ENCODE measurements at regions not wholly inside any gene's neighbourhood (a gene's known extent, or its start where the extent isn't known, plus 50 kb on each side); places are given as distances from the start of the nearest gene placed in this dataset.
A peak's percentile ranks its signal among the peaks of the same experiment; 100 is the strongest.

DNA sequence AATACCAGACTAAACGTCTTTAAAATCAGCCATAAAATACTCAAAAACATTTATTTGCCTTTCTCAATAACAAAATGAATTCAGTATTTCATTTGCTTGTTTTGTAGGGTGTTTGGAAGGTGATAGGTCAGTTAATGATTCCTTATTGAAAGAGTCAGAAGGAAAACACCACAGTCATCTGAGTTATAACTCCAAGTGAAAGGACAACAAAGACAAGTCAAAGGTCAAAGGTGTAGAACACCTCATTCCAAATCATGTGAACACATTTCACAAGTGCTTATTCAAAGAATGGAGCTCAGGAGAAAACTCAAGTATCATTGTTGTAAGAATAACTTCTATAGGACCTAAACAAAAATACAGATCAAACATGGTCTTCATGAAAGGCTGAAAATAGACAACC is 318.6 kb upstream of the PHF14 start:
- no peak for DNase-seq (ENCODE audit: low spot score)
- intact Hi-C loops (cut with DNase I): no loop called here

- intact Hi-C loops (cut with DNase I): no loop called here
- DNase-seq (ENCODE audit: low spot score): no peak
Measured at GRCh38 chr7:10657201-10657600, 316.5 kb upstream of the PHF14 start.

DNA sequence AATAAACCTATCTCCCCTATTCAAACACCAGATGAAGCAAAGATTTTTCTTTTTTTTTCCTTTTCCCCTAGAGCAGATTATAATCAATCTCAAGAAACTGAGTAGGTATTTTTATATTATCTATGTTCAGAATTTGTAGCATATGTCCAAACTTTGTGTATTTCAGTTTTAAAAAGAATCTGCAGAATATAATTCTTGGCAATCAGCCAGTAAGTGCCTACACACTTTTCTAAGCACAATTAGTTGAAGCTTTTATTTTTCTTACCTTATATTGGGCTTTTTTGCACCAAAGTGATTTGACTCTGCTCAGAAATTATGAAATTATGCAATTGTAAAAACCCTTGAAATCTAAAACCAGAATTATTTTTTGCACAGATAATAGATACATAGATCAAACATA is 315.8 kb upstream of the PHF14 start:
- DNase-seq (ENCODE audit: low spot score): no peak
- intact Hi-C loops (cut with DNase I): no loop called here

DNA sequence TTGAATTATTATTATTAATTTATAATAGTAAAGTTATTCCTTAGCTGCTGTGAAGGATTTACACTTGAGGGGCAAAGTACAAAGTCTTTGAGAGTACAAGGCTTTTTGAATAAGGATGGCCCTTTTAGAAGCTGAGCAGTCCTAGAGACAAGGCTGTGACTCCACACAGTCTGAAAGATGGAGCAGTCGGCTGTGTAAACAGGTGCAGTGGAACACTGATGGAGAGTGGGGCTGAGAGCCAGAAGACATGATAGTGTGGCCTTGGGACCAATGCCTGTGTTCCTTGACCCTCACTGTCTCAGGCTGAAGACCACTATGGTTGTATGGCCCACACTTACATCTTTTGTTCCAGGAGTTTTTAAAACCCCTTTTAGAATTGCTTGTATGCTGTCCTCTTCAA is 311.2 kb upstream of the PHF14 start:
- no peak for DNase-seq (ENCODE audit: low spot score)
- intact Hi-C loops (cut with DNase I): no loop called here

- intact Hi-C loops (cut with DNase I): no loop called here
- DNase-seq (ENCODE audit: low spot score): no peak
Measured at GRCh38 chr7:10662982-10663884, 310.4 kb upstream of the PHF14 start.

DNA sequence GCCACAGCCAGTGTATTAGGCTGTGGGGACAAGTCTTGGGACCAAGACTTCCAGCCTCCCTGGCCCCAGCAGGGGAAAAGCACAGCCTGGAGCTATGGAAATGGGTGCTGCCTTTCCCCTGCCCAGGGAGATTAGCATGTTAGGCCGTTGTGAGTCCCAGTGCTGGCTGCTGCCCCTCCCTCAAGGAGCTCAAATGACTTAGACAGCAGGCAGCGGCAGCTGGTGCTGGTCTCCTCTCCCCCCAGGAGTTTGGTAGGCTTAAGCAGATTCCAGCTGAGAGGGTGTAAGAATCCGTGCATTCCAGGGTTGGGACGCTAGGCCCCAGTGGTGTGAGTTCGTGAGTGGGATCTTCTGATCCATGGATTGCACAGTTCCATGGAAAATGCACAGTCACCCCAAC is 301.5 kb upstream of the PHF14 start:
- no peak for DNase-seq (ENCODE audit: low spot score)
- intact Hi-C loops (cut with DNase I): no loop called here

GRCh38 chr7:10677211-10677610 is 296.5 kb upstream of the PHF14 start:
- no peak for DNase-seq (ENCODE audit: low spot score)
- intact Hi-C loops (cut with DNase I): no loop called here

DNA sequence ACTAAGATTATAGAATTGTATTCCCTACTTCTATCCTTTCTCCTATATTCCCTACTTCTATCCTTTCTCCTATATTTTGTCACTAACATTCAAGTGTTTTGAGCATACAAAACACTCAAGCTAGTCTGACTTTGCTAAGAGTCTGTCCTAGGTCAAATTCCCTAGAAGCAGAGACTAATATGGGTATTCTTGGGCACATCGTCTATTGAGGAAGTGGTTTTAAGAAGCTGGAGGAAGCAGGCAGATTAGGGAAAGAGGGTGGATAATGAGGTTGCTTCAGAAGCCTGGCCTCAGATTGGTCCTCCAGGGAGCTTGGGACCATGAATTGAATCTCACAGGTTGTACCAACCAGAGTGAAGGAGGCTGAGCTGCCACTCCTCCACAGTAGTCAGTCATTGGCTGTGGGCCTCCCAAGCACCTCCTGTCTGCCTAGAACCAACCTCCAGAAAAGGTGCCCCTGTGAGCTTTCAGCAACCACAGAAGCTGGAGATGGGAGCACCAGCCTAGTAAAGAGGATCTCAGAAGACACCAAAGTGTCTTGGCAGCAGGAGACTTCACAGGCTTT is 295.9 kb upstream of the PHF14 start:
- intact Hi-C loops (cut with DNase I): no loop called here
- no peak for DNase-seq (ENCODE audit: low spot score)

- no peak for DNase-seq (ENCODE audit: low spot score)
- intact Hi-C loops (cut with DNase I): no loop called here
Measured at GRCh38 chr7:10684606-10685005, 289.1 kb upstream of the PHF14 start.

DNA sequence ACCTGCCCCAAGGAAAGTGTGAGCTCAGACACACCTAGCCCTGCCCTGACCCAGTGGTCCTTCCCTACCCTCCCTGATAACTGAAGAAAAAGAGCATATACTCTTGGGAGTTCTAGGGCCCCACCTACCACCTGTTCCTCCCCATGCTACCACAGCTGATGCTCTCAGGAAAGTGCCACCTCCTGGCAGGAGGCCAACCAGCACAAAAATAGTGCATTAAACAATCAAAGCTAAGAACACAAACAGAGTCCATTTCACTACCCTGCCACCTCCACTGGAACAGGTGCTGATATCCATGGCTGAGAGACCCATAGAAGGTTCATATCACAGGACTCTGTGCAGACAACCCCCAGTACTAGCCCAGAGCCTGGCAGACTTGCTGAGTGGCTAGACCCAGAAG is 288.6 kb upstream of the PHF14 start:
- intact Hi-C loops (cut with DNase I): no loop called here
- DNase-seq (ENCODE audit: low spot score): no peak

GRCh38 chr7:10688544-10688943 is 285.1 kb upstream of the PHF14 start:
- intact Hi-C loops (cut with DNase I): no loop called here

GRCh38 chr7:10696064-10696463 is 277.6 kb upstream of the PHF14 start:
- no peak for DNase-seq (ENCODE audit: low spot score)
- intact Hi-C loops (cut with DNase I): no loop called here

More at GRCh38 chr7:10688544-10688943, 285.1 kb upstream of the PHF14 start:
- DNase-seq (ENCODE audit: low spot score): no peak

- DNase-seq (ENCODE audit: low spot score): no peak
- intact Hi-C loops (cut with DNase I): no loop called here
Measured at GRCh38 chr7:10703059-10703458, 270.6 kb upstream of the PHF14 start.

DNA sequence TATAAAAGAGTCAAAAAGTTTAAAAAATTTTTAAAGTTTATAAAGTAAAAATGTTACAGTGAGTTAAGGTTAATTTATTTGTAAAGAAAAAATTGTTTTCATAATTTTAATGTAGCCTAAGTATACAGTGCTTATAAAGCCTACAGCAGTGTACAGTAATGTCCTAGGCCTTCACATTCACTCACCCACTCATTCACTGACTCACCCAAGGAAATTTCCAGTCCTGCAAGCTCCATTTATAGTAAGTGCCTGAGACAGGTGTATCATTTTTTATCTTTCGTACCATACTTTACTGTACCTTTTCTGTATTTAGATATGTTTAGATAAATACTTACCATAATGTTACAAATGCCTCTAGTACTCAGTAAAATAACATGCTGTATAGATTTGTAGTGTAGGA is 269.7 kb upstream of the PHF14 start:
- intact Hi-C loops (cut with DNase I): no loop called here
- no peak for DNase-seq (ENCODE audit: low spot score)

GRCh38 chr7:10704653-10705052 is 269.0 kb upstream of the PHF14 start:
- peak; percentile 41 for DNase-seq (ENCODE audit: low spot score)
- intact Hi-C loops (cut with DNase I): no loop called here

DNA sequence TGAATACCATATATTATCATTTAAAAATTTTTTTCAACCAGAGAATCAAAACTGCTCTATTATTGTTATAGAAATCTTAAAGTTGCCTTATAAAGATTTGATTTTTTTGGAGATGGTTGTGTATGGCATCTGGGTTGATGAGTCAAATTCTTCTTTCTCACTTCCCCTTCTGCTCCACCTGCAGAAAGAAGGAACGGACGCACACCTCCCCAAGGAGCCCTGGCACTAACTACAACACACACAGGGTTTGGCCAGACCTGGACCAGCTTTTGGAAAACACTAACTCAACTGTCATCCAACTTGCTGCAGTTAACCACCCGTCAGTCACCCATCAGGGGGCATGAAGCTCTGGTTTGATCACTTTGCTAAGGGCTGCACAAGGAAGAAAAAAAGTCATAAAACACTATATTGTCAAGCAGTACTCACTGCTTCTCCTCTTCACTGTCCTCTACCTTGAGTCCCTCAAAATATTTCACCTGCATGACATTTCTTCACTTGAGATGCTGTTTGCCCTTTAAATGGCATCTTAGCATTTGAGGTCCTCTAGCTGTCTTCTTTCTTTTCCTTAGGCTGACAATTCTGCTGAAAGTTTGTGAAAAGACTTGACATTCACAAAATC is 266.7 kb upstream of the PHF14 start:
- DNase-seq (ENCODE audit: low spot score): no peak
- intact Hi-C loops (cut with DNase I): no loop called here

DNA sequence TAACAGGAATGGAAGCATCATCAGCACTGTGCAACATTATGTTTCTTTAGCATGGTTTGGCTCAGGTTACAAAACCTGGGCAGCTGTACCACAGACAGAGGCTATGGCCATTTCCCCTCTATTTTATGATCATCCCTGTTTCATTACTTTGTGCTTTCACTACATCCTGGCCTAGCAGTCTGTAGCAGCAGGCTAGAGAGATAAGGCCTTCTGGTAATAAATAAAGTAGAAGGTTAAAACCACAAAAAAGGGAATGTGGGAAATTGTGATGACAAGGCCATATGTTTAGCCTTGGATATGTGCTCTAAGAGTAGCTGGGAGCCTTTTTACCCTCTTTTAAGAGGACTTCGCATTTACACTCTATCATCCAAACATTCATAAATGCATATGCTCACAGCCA is 266.2 kb upstream of the PHF14 start:
- intact Hi-C loops (cut with DNase I): no loop called here
- DNase-seq (ENCODE audit: low spot score): no peak

DNA sequence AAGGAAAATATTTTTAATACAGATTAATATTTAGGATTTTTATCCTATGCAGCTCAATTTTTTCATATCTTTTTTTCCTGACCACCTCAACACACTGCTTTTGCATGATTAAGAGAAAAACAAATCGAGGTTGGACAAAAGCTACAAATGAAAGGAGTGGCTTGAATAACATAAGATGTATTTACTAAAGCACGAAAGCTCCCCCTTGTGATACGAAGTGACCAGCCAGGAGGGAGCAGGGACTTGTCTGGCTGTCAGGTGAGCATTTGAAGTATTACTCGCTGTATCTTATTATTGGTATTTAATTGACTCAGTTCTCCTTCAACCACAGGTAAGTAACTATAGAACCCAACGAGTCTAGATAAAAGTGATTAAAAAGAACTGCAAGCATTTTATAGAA is 265.2 kb upstream of the PHF14 start:
- intact Hi-C loops (cut with DNase I): no loop called here
- no peak for DNase-seq (ENCODE audit: low spot score)

- intact Hi-C loops (cut with DNase I): no loop called here
- DNase-seq (ENCODE audit: low spot score): no peak
Measured at GRCh38 chr7:10718768-10719167, 254.9 kb upstream of the PHF14 start.

GRCh38 chr7:10720042-10720441 is 253.6 kb upstream of the PHF14 start:
- DNase-seq (ENCODE audit: low spot score): no peak
- intact Hi-C loops (cut with DNase I): no loop called here

GRCh38 chr7:10721289-10721688 is 252.4 kb upstream of the PHF14 start:
- DNase-seq (ENCODE audit: low spot score): no peak
- intact Hi-C loops (cut with DNase I): no loop called here
